IMR-90 (cell line): ENCODE measurements at regions not wholly inside any gene's neighbourhood (a gene's known extent, or its start where the extent isn't known, plus 50 kb on each side); places are given as distances from the start of the nearest gene placed in this dataset.

Experiments
- ATAC-seq: fragments of 200-7000 bp; cut with Tn5 transposase; 2 replicates; pipeline ENCODE4 v1.9.1; 2020; ENCODE audit warnings: low read depth, mild to moderate bottlenecking, moderate library complexity
- BruUV-seq: library from RNA; stranded (reverse); fragments of 400-500 nt; replicated peaks from 2 replicates; lab custom pipeline; 2021; lab: Mats Ljungman, UMichigan
- CTCF ChIA-PET: fragments of 300-600 bp; formaldehyde crosslinking; extraction: SDS; loops from one replicate; lab custom pipeline; 2021; ENCODE audit warnings: antibody characterized with exemption; lab: Yijun Ruan, JAX
- POLR2A ChIA-PET: fragments of 300-600 bp; sonication (Branson Sonifier 250); formaldehyde crosslinking; loops from one replicate; lab custom pipeline; 2022; ENCODE audit warnings: antibody characterized with exemption; ENCODE audit not compliant: unreplicated experiment; lab: Charles Lee
- DNase-seq: peaks from one replicate; pipeline ENCODE4 v3.0.0; 2013
- H2AFZ ChIP-seq: replicated peaks from 2 replicates; pipeline ENCODE3; 2013; ENCODE audit warnings: low read length, mild to moderate bottlenecking; ENCODE audit not compliant: poor library complexity
- H2AK5ac ChIP-seq: 2 replicates; pipeline ENCODE4 v1.6.1; 2013; ENCODE audit warnings: low read depth, low read length, inconsistent platforms
- H2AK9ac ChIP-seq: replicated peaks from 2 replicates; pipeline ENCODE3; 2013; ENCODE audit warnings: mild to moderate bottlenecking, low read depth, low read length, moderate library complexity; ENCODE audit not compliant: poor library complexity
- H2BK120ac ChIP-seq: 2 replicates; pipeline ENCODE4 v1.6.1; 2013; ENCODE audit warnings: low read depth, low read length, inconsistent platforms
- H2BK15ac ChIP-seq: 3 replicates; pipeline ENCODE4 v1.6.1; 2013; ENCODE audit warnings: low read depth, low read length, inconsistent platforms
- H2BK20ac ChIP-seq: 2 replicates; pipeline ENCODE4 v1.6.1; 2013; ENCODE audit warnings: low read depth, mild to moderate bottlenecking, inconsistent platforms, low read length, moderate library complexity
- H2BK5ac ChIP-seq: 2 replicates; pipeline ENCODE4 v1.6.1; 2013; ENCODE audit warnings: mild to moderate bottlenecking, low read depth, low read length, inconsistent platforms; ENCODE audit not compliant: poor library complexity, severe bottlenecking
- H3K14ac ChIP-seq: replicated peaks from 2 replicates; pipeline ENCODE4 v1.6.1; 2013; ENCODE audit warnings: low read depth, low read length, inconsistent platforms
- H3K18ac ChIP-seq: 2 replicates; pipeline ENCODE4 v1.6.1; 2013; ENCODE audit warnings: low read depth, low read length, control low read depth
- H3K23ac ChIP-seq: 2 replicates; pipeline ENCODE4 v1.6.1; 2013; ENCODE audit warnings: low read depth, low read length, inconsistent platforms
- H3K27ac ChIP-seq: 2 replicates; pipeline ENCODE4 v1.5.1; 2013; ENCODE audit warnings: mild to moderate bottlenecking, control low read depth, low read length; ENCODE audit not compliant: insufficient read depth
- H3K27me3 ChIP-seq: 2 replicates; pipeline ENCODE4 v1.6.1; 2013; ENCODE audit warnings: low read length; ENCODE audit not compliant: control insufficient read depth, insufficient read depth
- H3K36me3 ChIP-seq: 2 replicates; pipeline ENCODE4 v1.6.1; 2013; ENCODE audit warnings: low read length, mixed read lengths; ENCODE audit not compliant: control insufficient read depth, insufficient read depth
- H3K4ac ChIP-seq: 2 replicates; pipeline ENCODE4 v1.6.1; 2013; ENCODE audit warnings: low read depth, low read length, inconsistent platforms
- H3K4me1 ChIP-seq: 2 replicates; pipeline ENCODE4 v1.6.1; 2013; ENCODE audit warnings: low read length, mixed read lengths; ENCODE audit not compliant: control insufficient read depth, insufficient read depth
- H3K4me2 ChIP-seq: 2 replicates; pipeline ENCODE4 v1.6.1; 2013; ENCODE audit warnings: low read depth, mild to moderate bottlenecking, control low read depth, low read length, moderate library complexity
- H3K4me3 ChIP-seq: 2 replicates; pipeline ENCODE4 v1.5.1; 2013; ENCODE audit warnings: low read depth, mild to moderate bottlenecking, control low read depth, low read length, moderate library complexity; ENCODE audit not compliant: insufficient read depth
- H3K56ac ChIP-seq: 2 replicates; pipeline ENCODE4 v1.6.1; 2013; ENCODE audit warnings: low read length, inconsistent platforms; ENCODE audit not compliant: insufficient read depth; ENCODE audit errors: extremely low read depth
- H3K79me1 ChIP-seq, 2 experiments: 2 replicates each; pipeline ENCODE4 v1.6.1; 2013; ENCODE audit warnings: low read length in 2 of 2, inconsistent platforms in 1 of 2, low read depth in 1 of 2
- H3K9ac ChIP-seq: 2 replicates; pipeline ENCODE4 v1.6.1; 2013; ENCODE audit warnings: low read depth, low read length, control low read depth
- H3K9me1 ChIP-seq: 2 replicates; pipeline ENCODE4 v1.6.1; 2013; ENCODE audit warnings: low read length, inconsistent platforms; ENCODE audit not compliant: insufficient read depth
- H3K9me3 ChIP-seq: 2 replicates; pipeline ENCODE4 v1.6.1; 2013; ENCODE audit warnings: low read length; ENCODE audit not compliant: control insufficient read depth, insufficient read depth
- H4K20me1 ChIP-seq: 2 replicates; pipeline ENCODE4 v1.6.1; 2013; ENCODE audit warnings: low read length, inconsistent platforms; ENCODE audit not compliant: insufficient read depth
- H4K5ac ChIP-seq: 2 replicates; pipeline ENCODE4 v1.6.1; 2013; ENCODE audit warnings: mild to moderate bottlenecking, low read depth, low read length, control low read depth
- H4K8ac ChIP-seq, 2 experiments: 2 replicates each; pipeline ENCODE4 v1.6.1; 2013; ENCODE audit warnings: low read depth in 2 of 2, low read length in 2 of 2, control low read depth in 1 of 2, inconsistent platforms in 1 of 2
- H4K91ac ChIP-seq: 2 replicates; pipeline ENCODE4 v1.6.1; 2013; ENCODE audit warnings: low read depth, low read length, inconsistent platforms; ENCODE audit not compliant: insufficient read depth
- BHLHE40 ChIP-seq: fragments of 150-350 bp; IDR thresholded peaks from 2 replicates; pipeline ENCODE4 v1.6.1; 2016; ENCODE audit warnings: mild to moderate bottlenecking, low read depth, low read length
- CEBPB ChIP-seq: IDR thresholded peaks from 2 replicates; pipeline ENCODE4 v1.6.1; 2012; ENCODE audit warnings: low read depth, low read length, improper control_type of control experiment
- CHD1 ChIP-seq: IDR thresholded peaks from 2 replicates; pipeline ENCODE4 v1.6.1; 2012; ENCODE audit warnings: low read depth, low read length, improper control_type of control experiment
- FOS ChIP-seq: fragments of 150-350 bp; IDR thresholded peaks from 2 replicates; pipeline ENCODE4 v1.6.1; 2016; ENCODE audit warnings: low read depth, low read length
- MAFK ChIP-seq: IDR thresholded peaks from 2 replicates; pipeline ENCODE4 v1.6.1; 2012; ENCODE audit warnings: low read depth, low read length, improper control_type of control experiment
- MAZ ChIP-seq: IDR thresholded peaks from 2 replicates; pipeline ENCODE4 v1.6.1; 2012; ENCODE audit warnings: low read depth, mild to moderate bottlenecking, low read length, improper control_type of control experiment, moderate library complexity, borderline replicate concordance
- MXI1 ChIP-seq: IDR thresholded peaks from 2 replicates; pipeline ENCODE4 v1.6.1; 2012; ENCODE audit warnings: low read depth, mild to moderate bottlenecking, low read length, moderate library complexity, borderline replicate concordance
- POLR2A ChIP-seq: IDR thresholded peaks from 2 replicates; pipeline ENCODE4 v1.6.1; 2012; ENCODE audit warnings: mild to moderate bottlenecking, low read depth, low read length
- RAD21 ChIP-seq: IDR thresholded peaks from 2 replicates; pipeline ENCODE4 v1.6.1; 2012; ENCODE audit warnings: low read length, improper control_type of control experiment
- RCOR1 ChIP-seq: IDR thresholded peaks from 2 replicates; pipeline ENCODE4 v1.6.1; 2012; ENCODE audit warnings: mild to moderate bottlenecking, low read length, improper control_type of control experiment; ENCODE audit not compliant: insufficient replicate concordance
- RFX5 ChIP-seq: IDR thresholded peaks from 2 replicates; pipeline ENCODE4 v1.8.0; 2012; ENCODE audit warnings: low read depth, mild to moderate bottlenecking, low read length, moderate library complexity
- SMC3 ChIP-seq: fragments of 150-350 bp; IDR thresholded peaks from 2 replicates; pipeline ENCODE4 v1.6.1; 2016; ENCODE audit warnings: low read depth, mild to moderate bottlenecking, antibody characterized with exemption, low read length, moderate library complexity
- WGBS, 2 experiments: methylation state at CpG; one replicate each; pipeline versions ENCODE4 v1.1.5 to v1.1.7; 2013; ENCODE audit warnings: missing lambda C conversion rate in 2 of 2; ENCODE audit not compliant: insufficient read length in 1 of 2; ENCODE audit errors: extremely low coverage in 2 of 2; 5-methylcytosine and 5-hydroxymethylcytosine counted together
- dilution Hi-C: fragments of 300-500 bp; cut with HindIII; formaldehyde crosslinking; loops from one replicate; pipeline ENCODE4 v1.14.3; 2018; ENCODE audit warnings: low sequenced_read_pairs; ENCODE audit not compliant: unreplicated experiment
- in situ Hi-C: fragments of 300-500 bp; cut with MboI; formaldehyde crosslinking; loops from 3 replicates; pipeline ENCODE4 v1.14.3; 2019; ENCODE audit warnings: low sequenced_read_pairs, inconsistent platforms, mixed read lengths
- intact Hi-C: fragments of 100-400 bp; cut with micrococcal nuclease; formaldehyde crosslinking; loops from 2 replicates; pipeline ENCODE4 v1.10.0; 2022
- TF ChIP-seq, protein P1 (sequence below): fragments of 150-350 bp; IDR thresholded peaks from 2 replicates; pipeline ENCODE4 v1.6.1; 2016; ENCODE audit warnings: low read depth, mild to moderate bottlenecking, low read length, moderate library complexity, borderline replicate concordance
- TF ChIP-seq, protein P2 (sequence below): conservative IDR thresholded peaks from 2 replicates; pipeline ENCODE4 v1.5.1; 2012; ENCODE audit warnings: mild to moderate bottlenecking, low read depth, low read length, improper control_type of control experiment
- TF ChIP-seq, protein P3 (sequence below): fragments of 150-350 bp; IDR thresholded peaks from 2 replicates; pipeline ENCODE4 v1.6.1; 2017; ENCODE audit warnings: mild to moderate bottlenecking, antibody characterized with exemption, low read length, low read depth

DNA sequence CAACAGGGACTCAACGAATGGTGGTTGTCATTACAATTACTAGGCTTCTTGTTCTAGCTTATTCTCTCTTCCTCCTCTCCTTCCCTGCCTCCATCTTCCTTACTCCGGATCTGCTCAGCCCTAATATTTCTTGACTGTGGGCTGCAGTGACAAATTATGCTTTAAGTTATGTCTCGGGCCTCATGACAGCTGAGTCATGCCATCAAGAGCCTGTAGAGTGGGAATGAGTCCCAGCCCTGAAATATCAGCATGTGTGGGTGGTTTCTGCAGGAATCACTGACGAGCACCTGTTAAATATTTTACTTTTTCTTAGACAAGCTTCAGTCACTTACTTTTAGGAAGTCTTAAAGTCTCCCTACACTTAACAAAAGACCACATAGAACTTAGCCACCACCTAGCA lies 83.1 kb upstream of the CBLN4 start:
- no peak overlapping the region for H3K4me3 ChIP-seq
- DNase-seq (no peak), ATAC-seq (no peak)
- no peak overlapping the region for H3K18ac ChIP-seq
- 0% methylated on average over 1 of the region's 4 CpGs; no CpG with 5 or more reads in 1 of the 2 experiments for WGBS, 2 experiments
- TF ChIP-seq SMC3 (no peak), FOS (no peak), BHLHE40 (no peak), CEBPB (no peak), RCOR1 (no peak), MAFK (no peak), MAZ (no peak), RAD21 (no peak), CHD1 (no peak), RFX5 (no peak), POLR2A (no peak), MXI1 (no peak)
- TF ChIP-seq, protein P1, sequence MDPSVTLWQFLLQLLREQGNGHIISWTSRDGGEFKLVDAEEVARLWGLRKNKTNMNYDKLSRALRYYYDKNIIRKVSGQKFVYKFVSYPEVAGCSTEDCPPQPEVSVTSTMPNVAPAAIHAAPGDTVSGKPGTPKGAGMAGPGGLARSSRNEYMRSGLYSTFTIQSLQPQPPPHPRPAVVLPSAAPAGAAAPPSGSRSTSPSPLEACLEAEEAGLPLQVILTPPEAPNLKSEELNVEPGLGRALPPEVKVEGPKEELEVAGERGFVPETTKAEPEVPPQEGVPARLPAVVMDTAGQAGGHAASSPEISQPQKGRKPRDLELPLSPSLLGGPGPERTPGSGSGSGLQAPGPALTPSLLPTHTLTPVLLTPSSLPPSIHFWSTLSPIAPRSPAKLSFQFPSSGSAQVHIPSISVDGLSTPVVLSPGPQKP, result no peak
- TF ChIP-seq, protein P2, sequence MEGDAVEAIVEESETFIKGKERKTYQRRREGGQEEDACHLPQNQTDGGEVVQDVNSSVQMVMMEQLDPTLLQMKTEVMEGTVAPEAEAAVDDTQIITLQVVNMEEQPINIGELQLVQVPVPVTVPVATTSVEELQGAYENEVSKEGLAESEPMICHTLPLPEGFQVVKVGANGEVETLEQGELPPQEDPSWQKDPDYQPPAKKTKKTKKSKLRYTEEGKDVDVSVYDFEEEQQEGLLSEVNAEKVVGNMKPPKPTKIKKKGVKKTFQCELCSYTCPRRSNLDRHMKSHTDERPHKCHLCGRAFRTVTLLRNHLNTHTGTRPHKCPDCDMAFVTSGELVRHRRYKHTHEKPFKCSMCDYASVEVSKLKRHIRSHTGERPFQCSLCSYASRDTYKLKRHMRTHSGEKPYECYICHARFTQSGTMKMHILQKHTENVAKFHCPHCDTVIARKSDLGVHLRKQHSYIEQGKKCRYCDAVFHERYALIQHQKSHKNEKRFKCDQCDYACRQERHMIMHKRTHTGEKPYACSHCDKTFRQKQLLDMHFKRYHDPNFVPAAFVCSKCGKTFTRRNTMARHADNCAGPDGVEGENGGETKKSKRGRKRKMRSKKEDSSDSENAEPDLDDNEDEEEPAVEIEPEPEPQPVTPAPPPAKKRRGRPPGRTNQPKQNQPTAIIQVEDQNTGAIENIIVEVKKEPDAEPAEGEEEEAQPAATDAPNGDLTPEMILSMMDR, result no peak
- TF ChIP-seq, protein P3, sequence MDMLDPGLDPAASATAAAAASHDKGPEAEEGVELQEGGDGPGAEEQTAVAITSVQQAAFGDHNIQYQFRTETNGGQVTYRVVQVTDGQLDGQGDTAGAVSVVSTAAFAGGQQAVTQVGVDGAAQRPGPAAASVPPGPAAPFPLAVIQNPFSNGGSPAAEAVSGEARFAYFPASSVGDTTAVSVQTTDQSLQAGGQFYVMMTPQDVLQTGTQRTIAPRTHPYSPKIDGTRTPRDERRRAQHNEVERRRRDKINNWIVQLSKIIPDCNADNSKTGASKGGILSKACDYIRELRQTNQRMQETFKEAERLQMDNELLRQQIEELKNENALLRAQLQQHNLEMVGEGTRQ, result no peak
- ChIA-PET CTCF (no interaction called here), POLR2A (no interaction called here)
- H3K56ac ChIP-seq, result no peak overlapping the region
- BruUV-seq, result no TSS peak
- H3K23ac ChIP-seq, result no peak overlapping the region
- H2BK120ac ChIP-seq, result no peak overlapping the region
- H2BK5ac ChIP-seq, result no peak overlapping the region
- no peak overlapping the region for H2BK15ac ChIP-seq
- no peaks in the 10 kb centered on the region for H3K9me1 ChIP-seq
- no peaks in the 10 kb centered on the region for H3K79me1 ChIP-seq
- H2BK20ac ChIP-seq, result no peak overlapping the region
- H2AK9ac ChIP-seq, result no peak overlapping the region
- H3K27ac ChIP-seq, result no peak overlapping the region
- H4K5ac ChIP-seq, result no peak overlapping the region
- intact Hi-C loops (no loop called here), in situ Hi-C loops (no loop called here), dilution Hi-C loops (no loop called here)
- H3K27me3 ChIP-seq, result no peaks in the 10 kb centered on the region
- H3K36me3 ChIP-seq, result no peaks in the 10 kb centered on the region
- H3K4ac ChIP-seq, result no peak overlapping the region
- H4K20me1 ChIP-seq, result no peaks in the 10 kb centered on the region
- no peak overlapping the region for H2AFZ ChIP-seq
- H3K4me1 ChIP-seq, result no peaks in the 10 kb centered on the region
- H4K8ac ChIP-seq, result no peak overlapping the region
- H2AK5ac ChIP-seq, result no peak overlapping the region
- H3K14ac ChIP-seq, result no peak overlapping the region
- no peak overlapping the region for H3K4me2 ChIP-seq
- no peak overlapping the region for H4K91ac ChIP-seq
- H3K9me3 ChIP-seq, result peaks cover 3% of the 10 kb centered on the region; the same call in 1 of the 2 replicates
- H3K9ac ChIP-seq, result no peak overlapping the region
